AG10803 (cell line): ENCODE measurements at regions not wholly inside any gene's neighbourhood (a gene's known extent, or its start where the extent isn't known, plus 50 kb on each side); places are given as distances from the start of the nearest gene placed in this dataset.

Source experiments
- DNase-seq: peaks from one replicate; pipeline ENCODE4 v3.0.0; 2010; ENCODE audit warnings: low read depth
- H3K4me3 ChIP-seq: 2 replicates; pipeline ENCODE4 v1.5.1; 2011; ENCODE audit warnings: mild to moderate bottlenecking, low read length, control low read depth
- TF ChIP-seq, protein P1 (sequence below): conservative IDR thresholded peaks from 2 replicates; pipeline ENCODE4 v1.5.1; 2011; ENCODE audit warnings: mild to moderate bottlenecking, low read length, control low read depth, inconsistent platforms

DNA sequence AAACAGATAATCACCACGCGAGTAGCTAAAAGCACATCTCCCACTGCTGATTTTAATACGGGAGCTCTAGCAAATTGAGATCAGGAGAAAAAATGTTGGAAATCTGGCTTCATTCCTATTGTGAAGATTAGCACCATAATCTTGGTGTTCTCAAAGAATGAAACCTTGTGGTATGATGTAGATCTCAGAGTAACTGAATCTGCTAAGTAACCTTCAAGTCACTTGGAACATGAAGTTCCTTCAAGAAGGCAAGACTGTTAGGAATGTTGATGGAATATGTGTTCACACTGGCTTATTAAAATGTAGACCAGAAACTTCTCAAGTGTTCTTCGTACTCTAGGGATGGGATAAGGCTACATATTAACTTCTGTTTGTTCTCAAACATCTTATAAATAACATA, 117.4 kb upstream of the CHRM3 start:
- DNase-seq: no peak
- H3K4me3 ChIP-seq: no peak overlapping the region
- TF ChIP-seq, protein P1, sequence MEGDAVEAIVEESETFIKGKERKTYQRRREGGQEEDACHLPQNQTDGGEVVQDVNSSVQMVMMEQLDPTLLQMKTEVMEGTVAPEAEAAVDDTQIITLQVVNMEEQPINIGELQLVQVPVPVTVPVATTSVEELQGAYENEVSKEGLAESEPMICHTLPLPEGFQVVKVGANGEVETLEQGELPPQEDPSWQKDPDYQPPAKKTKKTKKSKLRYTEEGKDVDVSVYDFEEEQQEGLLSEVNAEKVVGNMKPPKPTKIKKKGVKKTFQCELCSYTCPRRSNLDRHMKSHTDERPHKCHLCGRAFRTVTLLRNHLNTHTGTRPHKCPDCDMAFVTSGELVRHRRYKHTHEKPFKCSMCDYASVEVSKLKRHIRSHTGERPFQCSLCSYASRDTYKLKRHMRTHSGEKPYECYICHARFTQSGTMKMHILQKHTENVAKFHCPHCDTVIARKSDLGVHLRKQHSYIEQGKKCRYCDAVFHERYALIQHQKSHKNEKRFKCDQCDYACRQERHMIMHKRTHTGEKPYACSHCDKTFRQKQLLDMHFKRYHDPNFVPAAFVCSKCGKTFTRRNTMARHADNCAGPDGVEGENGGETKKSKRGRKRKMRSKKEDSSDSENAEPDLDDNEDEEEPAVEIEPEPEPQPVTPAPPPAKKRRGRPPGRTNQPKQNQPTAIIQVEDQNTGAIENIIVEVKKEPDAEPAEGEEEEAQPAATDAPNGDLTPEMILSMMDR: no peak

DNA sequence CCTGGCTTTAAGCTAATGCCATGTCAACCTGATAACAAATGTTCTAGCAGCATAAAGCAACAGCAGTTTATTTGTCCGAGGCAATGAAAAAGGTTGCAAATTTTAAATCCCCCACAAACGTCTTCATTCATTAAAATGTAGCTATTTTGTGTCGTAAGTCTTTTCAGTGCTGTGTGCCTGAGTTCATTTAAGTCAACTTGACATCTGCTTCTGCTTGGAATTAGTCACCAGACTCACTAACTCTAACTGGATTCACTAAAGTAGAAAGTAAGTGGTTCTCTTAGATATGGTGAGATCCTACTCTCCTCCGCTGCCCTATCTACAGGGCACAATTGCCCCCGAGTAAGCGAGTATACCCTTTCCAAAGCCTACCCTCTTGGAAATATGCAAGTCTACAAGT, 118.4 kb upstream of the CHRM3 start:
- TF ChIP-seq, protein P1: no peak
- DNase-seq: no peak
- H3K4me3 ChIP-seq: no peak overlapping the region

DNA sequence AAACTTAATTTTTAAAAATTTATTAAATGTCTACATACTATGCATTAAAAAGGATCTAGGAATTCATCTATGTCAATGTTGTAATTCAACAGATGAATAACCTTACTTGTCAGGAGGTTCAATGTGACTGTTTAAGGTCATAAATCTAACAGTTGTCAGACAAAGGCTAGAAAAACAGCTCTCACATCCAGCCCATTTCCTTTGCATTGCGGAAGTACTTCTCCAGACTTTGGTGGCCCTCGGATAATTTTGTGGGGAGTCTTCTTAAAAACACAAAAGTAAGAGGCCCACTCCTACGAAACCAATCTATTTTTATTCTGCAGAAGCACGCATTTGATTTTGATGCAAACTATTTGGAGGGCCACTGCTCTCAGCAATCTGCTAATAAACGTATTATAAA, 122.6 kb upstream of the CHRM3 start:
- no peak overlapping the region for H3K4me3 ChIP-seq
- TF ChIP-seq, protein P1: no peak
- DNase-seq: no peak

DNA sequence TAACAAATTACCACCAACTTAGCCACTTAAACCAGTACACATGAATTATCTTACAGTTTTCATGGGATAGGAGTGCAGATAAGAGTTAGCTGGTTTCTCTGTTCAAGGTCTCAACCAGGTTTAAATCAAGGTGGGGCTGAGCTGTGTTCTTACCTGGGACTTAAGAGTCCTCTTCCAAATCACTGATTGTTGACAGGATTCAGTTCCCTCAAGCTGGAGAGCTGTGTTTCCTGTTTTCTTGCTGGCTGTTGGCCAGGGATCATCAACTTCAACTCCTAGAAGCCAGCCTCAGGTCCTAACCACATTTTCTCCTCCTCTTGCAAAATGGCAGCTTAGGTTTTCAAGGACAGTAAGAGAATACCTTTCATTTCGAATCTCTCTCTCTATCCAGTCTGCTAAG, 123.8 kb upstream of the CHRM3 start:
- no peak for DNase-seq
- TF ChIP-seq, protein P1: no peak

DNA sequence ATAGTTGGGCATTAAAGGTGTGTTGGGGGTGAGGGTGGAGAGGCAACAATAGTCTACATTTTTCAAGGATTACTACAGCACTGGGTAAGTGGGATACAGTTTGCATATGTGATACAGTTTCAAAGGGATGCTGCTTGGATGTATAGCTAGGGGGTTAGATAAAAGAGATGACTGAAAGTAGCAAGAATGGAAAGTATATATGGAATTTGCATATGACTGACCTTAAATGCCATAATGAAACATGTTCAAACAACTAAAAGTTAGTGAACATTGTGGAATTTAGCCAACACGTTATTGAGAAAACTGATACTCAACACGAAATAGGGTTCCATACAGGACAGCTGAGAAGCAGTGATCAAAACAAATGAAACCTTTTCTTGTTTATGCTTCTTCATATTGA, 124.8 kb upstream of the CHRM3 start:
- DNase-seq: no peak

More for the DNA sequence above, 123.8 kb upstream of the CHRM3 start:
- H3K4me3 ChIP-seq: no peak overlapping the region

DNA sequence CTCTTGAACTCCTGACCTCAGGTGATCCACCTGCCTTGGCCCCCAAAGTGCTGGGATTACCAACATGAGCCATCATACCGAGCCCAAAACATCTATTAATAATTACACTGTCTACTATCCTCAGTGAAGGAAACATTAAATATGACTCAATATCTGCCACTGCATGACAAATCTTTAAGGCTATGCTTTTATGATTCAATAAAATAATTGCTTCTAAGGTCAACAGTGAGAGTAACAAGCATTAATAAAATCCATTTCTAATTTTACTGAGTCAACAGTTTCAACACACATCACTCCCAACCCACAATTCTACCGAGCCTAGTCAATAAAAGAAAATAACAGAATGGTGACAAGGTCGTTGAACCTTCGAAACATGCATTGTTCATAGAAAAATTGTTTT, 125.5 kb upstream of the CHRM3 start:
- no peak overlapping the region for H3K4me3 ChIP-seq
- no peak for DNase-seq
- TF ChIP-seq, protein P1: no peak

More for the DNA sequence above, 124.8 kb upstream of the CHRM3 start:
- TF ChIP-seq, protein P1: no peak
- no peak overlapping the region for H3K4me3 ChIP-seq

DNA sequence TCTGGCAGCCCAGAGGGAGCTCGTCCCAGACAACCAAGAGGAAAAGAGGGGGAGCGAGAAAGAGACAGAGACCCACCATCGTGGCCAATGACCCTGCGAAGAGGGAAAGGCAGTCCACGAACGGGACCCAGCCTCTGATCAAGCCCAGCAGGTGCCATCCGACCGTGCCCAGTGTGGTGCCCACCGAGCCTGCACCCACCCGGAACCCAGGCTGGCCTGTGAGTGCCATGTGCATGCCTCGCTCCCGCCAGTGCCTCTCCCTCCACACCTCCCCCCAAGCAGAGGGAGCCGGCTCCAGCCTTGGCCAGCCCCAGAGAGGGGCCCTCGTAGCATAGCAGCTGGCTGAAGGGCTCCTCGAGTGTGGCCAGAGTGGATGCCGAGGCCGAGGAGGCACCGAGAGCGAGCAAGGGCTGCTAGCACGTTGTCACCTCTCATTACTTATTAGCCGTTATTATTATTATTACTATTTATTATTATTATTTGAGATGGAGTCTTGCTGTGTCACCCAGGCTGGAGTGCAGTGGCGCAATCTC, 130.7 kb upstream of the CHRM3 start:
- TF ChIP-seq, protein P1: no peak
- DNase-seq: no peak
- H3K4me3 ChIP-seq: no peak overlapping the region
